Forelimb muscle (tissue), 1 donor: ENCODE measurements at regions not wholly inside any gene's neighbourhood (a gene's known extent, or its start where the extent isn't known, plus 50 kb on each side); places are given as distances from the start of the nearest gene placed in this dataset.

Experiments
- DNase-seq: peaks from one replicate; pipeline ENCODE4 v3.0.0-alpha.2; 2013; ENCODE audit warnings: low read depth

DNA sequence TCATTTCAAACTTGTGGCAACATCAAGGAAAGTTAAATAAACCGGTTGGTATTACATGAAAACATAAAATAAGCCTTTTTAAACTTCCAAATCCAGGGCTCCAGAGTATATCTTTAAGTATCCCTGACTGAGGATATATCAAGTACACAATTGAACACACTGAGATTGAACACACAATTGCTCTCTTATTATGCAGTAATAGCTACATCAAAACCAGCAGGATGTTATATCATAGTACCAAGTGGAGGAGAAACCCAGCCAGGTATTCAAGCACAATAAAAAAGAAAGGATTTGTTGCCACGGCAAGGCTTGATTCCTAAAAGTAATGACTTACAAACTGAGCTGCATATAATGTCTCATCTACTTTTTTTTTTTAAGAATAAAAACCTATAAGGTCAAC is 605.8 kb downstream of the SPOCK3 start:
- no peak for DNase-seq

DNA sequence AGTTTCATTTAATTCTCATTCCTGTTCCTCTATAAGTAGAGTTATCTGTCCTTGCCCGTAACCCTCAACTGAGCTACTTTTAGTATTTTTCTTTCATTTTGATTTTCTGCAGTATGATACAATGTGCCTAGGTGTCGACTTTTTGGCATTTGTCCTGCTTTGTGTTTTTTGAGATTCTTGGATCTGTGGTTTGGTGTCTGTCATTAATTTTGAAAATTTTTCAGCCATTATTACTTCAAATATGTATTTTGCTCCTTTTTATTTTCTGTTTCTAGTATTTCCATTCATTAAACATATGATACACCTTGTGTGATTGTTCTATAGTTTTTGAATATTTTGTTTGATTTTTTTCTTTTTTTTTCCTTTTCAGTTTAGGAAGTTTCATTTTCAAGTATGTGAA is 598.9 kb downstream of the SPOCK3 start:
- no peak for DNase-seq

DNA sequence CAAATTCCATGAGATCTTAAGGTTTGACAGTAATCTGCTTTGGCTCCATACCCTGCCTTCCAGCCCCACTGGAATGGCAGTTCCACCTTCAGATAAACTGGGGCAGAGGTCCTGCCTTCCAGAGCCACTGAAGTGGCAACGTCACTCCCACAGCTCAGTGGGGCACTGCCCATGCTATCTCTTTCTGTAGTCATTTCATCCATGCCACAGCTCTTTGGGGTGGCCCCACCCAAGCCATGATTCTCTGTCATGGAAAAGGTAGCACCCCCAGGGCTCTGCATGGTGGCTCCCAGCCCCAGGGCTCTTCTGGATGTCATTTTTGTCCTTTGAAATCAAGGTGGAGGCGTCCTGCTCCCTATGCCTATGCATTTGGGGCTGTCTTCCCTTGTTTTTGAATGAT is 596.5 kb downstream of the SPOCK3 start:
- DNase-seq: no peak

DNA sequence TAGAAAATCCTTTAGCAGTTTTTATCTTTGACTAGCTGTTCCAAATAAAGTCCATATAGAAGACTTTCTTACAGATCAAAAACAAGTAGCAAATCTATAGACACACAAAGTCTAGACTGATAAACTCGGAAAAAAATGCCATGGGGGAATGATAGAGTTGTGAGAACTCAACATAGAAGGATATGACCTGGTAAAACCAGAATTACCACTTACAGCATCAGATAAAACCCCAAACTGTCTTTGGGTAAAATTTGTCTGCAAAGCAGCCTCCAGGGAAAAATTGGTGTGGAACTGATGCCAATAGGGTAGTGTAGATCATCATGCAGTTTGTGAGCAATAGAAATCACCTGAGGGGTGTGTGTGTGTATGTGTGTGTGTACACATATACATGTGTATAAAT is 579.1 kb downstream of the SPOCK3 start:
- no peak for DNase-seq

DNA sequence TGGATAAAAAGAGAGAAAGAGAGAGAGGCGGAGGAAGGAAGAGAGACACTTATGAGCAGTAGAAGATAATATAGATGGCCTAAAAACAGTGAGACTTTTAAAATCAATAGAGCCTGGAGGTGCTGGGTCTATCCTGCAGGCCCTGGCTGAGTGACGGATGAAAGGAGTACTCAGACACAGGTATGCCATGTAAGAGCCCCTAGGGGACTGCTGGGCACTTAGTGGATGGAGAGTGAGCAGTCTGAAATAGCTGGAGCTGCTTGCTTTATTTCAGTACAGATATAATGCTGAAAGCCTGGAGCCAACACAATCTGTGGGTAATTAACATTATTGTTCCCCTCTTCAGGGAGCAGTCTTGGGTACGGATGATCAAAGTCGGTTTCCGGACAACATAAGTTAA is 578.6 kb downstream of the SPOCK3 start:
- DNase-seq: no peak

DNA sequence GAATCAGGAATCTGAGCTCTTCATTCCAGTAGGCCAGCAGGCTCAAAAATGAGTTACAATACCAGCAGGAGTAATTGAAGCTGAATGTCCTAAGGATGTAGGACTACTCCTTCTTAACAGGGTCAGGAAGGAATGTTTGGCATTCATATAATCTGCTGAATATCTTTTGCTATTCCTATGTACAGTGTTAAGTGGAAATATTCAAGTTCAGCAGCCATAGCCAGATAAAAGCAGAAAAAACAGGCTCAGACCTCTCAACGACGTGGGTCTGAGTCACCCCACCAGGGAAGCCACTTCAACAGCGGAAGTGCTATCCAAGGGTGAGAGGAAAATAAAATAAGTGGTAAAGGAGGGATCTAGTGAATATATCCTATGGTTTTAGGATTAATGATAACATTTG is 577.0 kb downstream of the SPOCK3 start:
- no peak for DNase-seq

DNA sequence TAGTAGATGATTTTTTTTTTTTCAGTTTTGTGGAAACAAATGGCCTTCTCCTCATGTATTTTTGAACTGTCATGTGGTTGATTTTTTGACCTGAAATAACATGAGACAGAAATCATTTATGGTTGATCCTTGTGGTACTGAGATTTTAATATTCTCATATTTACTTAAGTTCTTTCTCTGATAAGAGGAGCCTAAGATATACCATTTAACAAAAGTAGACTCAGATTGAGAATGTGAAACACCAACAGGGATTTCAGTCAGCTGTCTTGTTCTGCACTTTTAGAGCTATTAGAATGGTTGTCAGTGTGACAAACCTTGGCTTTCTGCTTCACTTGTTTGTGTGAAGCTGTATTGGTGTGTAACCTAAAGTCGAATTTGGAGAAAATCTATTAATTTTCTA is 575.7 kb downstream of the SPOCK3 start:
- DNase-seq: no peak

DNA sequence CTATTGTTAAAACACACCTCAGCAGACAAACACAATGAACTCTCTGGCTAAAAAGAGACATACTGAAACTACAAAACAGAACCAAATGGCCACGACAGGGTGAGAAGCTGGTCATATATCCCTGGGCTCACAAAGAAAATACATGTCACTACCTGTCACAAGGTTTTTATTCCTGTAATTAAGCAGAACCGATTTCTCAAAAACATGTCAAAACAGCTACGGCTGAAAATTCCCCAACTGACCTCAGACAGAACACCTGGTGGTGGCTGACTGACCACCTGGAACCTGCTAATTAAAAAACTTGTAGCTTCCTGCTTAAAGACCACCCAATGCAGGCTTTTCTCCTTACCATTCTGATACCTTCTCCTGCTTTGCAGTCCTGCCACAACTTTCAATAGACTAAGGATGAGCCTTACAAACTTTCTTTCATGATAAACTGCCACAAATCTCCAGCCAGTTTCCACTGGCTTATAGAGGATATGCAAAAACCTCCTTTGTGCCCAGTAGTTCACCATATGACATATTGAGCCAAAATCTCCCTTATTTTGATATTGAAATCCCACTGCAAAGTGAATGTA is 571.9 kb downstream of the SPOCK3 start:
- DNase-seq: no peak

DNA sequence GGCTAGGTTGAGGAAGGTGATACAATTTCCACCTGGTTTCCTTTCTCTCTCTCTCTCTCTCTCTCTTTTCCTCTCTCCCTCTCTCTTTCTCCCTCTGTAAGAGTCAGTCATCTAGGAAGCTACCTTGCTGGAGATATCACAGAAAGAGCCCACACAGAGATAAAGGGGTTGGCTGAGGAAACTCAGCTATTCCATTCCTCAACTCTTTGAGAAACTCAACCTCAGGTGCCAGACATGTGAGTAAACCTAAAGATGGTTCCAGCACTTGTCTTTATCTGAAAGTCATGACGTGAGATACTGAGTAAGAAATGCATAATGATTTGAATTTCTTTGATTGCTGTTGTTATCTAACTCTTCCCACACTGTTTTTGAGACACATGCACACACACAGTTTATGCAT is 564.0 kb downstream of the SPOCK3 start:
- no peak for DNase-seq

DNA sequence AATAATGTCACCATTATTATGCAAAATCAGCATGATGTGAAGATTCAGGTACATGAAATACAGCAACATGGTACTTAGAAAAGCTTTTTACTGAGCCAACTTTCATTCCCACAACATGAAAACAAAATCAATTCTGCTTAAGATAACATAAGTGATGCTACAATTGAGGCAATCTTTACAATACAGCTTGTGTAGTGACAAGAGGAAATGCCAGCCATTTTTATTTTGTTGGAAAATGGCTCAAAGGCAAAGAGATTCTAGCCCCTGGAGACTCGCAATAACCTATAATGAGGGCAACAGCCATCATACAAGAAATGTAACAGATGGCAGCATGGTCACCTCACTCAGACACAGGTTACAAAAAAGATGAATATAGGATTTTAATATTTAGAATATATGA is 560.4 kb downstream of the SPOCK3 start:
- DNase-seq: no peak

DNA sequence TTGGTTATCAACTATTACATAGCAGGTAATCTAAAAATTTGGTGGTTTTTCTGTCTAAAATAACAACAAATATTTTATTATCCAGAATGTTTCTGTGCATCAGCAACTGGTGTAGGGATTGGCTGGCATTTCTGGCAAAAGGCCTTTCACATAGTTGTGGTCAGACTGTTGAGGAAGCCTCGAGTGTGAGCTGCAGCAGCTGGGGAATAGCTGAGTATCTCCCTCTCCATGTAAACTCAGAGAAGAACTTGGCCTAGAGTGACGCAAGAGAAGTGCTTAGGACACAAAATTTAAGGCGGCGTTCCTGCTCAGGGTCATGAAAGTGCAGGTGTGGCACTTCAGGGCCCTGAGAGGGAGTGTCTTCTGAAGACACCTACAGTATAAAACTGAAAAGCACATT is 558.9 kb downstream of the SPOCK3 start:
- DNase-seq: no peak

DNA sequence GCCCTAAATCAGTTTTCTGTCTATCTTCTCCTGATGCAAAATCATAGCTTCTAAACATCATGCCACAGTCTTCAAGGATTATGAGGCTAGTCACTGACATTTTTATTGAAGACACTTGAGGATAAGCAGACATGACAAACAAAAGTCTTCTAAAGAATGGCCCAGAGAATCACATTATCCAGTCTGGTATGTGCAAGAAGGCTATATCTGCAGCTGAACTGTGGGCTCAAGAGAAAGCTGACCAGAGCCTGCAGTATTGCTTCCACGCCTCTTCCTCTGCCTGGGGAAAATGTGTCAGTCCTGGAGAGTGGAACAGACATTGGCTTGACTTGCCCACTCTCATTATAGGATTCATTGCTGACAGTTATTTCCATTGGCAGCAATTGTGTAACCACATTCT is 553.5 kb downstream of the SPOCK3 start:
- DNase-seq: no peak

DNA sequence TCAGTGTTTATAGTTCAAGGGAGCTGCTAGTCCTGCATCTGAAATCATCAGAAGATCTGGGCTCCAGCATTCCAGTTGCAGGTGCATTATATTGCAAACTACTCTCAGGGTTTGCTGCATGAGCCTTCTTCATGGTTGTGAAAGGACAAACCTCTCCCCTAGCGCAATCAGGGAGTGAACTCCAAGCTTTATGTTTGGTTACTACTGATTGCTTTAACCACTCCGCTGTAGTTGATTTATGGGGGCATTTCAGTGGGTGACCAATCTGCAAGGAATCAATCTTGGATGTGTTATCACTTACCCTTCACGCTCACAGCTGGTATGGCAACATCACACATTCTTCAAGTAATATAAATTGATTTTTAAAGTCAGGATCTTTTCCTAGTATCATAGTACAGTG is 552.1 kb downstream of the SPOCK3 start:
- no peak for DNase-seq
